Osteoblast (primary cell): ENCODE measurements at regions not wholly inside any gene's neighbourhood (a gene's known extent, or its start where the extent isn't known, plus 50 kb on each side); places are given as distances from the start of the nearest gene placed in this dataset.

ENCODE experiments used
- DNase-seq: peaks from one replicate; pipeline ENCODE4 v3.0.0; 2011; ENCODE audit warnings: low spot score, mixed read lengths; ENCODE audit not compliant: insufficient read length; ENCODE audit errors: missing footprints
- H2AFZ ChIP-seq: 2 replicates; pipeline ENCODE4 v1.6.0; 2011; ENCODE audit warnings: mild to moderate bottlenecking, low read length
- H3K27ac ChIP-seq: 2 replicates; pipeline ENCODE4 v1.5.1; 2011; ENCODE audit warnings: mild to moderate bottlenecking, low read depth, low read length, moderate library complexity
- H3K27me3 ChIP-seq: 2 replicates; pipeline ENCODE4 v1.6.0; 2012; ENCODE audit warnings: mild to moderate bottlenecking, control low read depth, inconsistent platforms, low read length, moderate library complexity; ENCODE audit not compliant: insufficient read depth
- H3K36me3 ChIP-seq: 2 replicates; pipeline ENCODE4 v1.5.1; 2011; ENCODE audit warnings: mild to moderate bottlenecking, low read length, control low read depth, moderate library complexity; ENCODE audit not compliant: insufficient read depth
- H3K4me1 ChIP-seq: 2 replicates; pipeline ENCODE4 v1.5.1; 2011; ENCODE audit warnings: mild to moderate bottlenecking, low read length, control low read depth, moderate library complexity; ENCODE audit not compliant: insufficient read depth
- H3K4me2 ChIP-seq: 2 replicates; pipeline ENCODE4 v1.6.0; 2011; ENCODE audit warnings: mild to moderate bottlenecking, low read length; ENCODE audit not compliant: insufficient read depth
- H3K4me3 ChIP-seq: fragments of 200-600 bp; sonication (generic); 3 replicates; pipeline ENCODE4 v1.5.1; 2012; ENCODE audit warnings: mild to moderate bottlenecking, low read length, inconsistent platforms; ENCODE audit not compliant: insufficient read depth
- H3K79me2 ChIP-seq: 2 replicates; pipeline ENCODE4 v1.6.0; 2012; ENCODE audit warnings: mild to moderate bottlenecking, low read length, control low read depth, inconsistent platforms; ENCODE audit not compliant: insufficient read depth
- H3K9me3 ChIP-seq: 2 replicates; pipeline ENCODE4 v1.5.1; 2011; ENCODE audit warnings: low read depth, low read length, control low read depth
- H4K20me1 ChIP-seq: 2 replicates; pipeline ENCODE4 v1.6.0; 2012; ENCODE audit warnings: mild to moderate bottlenecking, low read length, control low read depth; ENCODE audit not compliant: insufficient read depth
- TF ChIP-seq, protein P1 (sequence below): IDR thresholded peaks from 2 replicates; pipeline ENCODE4 v1.5.1; 2011; ENCODE audit warnings: mild to moderate bottlenecking, low read depth, low read length, moderate library complexity; ENCODE audit errors: extremely low read depth

DNA sequence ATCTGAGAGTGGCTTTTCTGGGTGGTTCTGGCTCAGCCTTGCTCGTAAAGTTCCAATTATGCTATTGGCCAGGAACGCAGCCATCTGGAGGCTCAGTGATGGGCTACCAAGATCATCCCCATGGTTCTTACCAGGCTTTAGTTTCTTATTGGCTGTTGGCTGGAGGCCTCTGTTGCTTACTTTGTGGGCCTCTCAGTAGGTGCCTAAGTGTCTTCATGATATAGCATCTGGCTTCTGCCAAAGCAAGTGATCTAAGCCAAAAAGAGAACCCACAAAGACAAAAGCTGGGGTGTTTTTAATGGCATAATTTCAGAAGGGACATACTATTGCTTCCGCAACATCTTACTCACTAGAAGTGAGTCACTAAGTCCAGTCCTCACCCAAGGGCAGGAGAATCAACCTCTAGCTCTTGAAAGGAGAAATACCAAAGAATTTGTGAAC, 132.0 kb upstream of the MDFIC start:
- TF ChIP-seq, protein P1, sequence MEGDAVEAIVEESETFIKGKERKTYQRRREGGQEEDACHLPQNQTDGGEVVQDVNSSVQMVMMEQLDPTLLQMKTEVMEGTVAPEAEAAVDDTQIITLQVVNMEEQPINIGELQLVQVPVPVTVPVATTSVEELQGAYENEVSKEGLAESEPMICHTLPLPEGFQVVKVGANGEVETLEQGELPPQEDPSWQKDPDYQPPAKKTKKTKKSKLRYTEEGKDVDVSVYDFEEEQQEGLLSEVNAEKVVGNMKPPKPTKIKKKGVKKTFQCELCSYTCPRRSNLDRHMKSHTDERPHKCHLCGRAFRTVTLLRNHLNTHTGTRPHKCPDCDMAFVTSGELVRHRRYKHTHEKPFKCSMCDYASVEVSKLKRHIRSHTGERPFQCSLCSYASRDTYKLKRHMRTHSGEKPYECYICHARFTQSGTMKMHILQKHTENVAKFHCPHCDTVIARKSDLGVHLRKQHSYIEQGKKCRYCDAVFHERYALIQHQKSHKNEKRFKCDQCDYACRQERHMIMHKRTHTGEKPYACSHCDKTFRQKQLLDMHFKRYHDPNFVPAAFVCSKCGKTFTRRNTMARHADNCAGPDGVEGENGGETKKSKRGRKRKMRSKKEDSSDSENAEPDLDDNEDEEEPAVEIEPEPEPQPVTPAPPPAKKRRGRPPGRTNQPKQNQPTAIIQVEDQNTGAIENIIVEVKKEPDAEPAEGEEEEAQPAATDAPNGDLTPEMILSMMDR, result no peak
- DNase-seq, result peak; percentile 65
- Histone ChIP-seq H3K4me1 (peaks cover 25% of the 10 kb centered on the region), H4K20me1 (no peaks in the 10 kb centered on the region), H3K4me3 (no peak overlapping the region), H2AFZ (no peak overlapping the region), H3K27me3 (no peaks in the 10 kb centered on the region), H3K4me2 (peak overlapping the region; percentile 56), H3K9me3 (no peaks in the 10 kb centered on the region), H3K79me2 (no peaks in the 10 kb centered on the region), H3K36me3 (no peaks in the 10 kb centered on the region), H3K27ac (peak overlapping the region; percentile 55)

DNA sequence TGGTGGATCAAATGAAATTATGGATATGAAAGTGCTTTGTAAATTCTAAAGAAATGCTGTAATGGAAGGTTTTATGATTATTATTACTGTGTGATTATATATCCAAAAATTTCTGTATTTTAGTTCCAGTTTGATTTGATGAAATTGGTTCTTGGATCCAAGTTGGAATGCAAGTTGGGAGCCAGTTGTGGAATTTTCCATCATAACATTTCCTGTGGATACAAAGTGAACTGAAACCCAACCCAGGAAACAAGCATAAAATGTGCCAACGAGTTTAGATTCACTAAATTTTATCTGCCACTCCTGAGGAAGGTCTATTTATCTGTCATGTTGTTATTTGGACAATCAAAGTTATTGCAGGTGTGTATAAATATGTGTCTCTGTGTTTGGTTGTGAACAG, 131.4 kb upstream of the MDFIC start:
- H3K4me2 ChIP-seq, result no peak overlapping the region
- H2AFZ ChIP-seq, result no peak overlapping the region
- peaks cover 25% of the 10 kb centered on the region for H3K4me1 ChIP-seq
- no peak overlapping the region for H3K27ac ChIP-seq
- no peak for DNase-seq
- TF ChIP-seq, protein P1, result no peak
- no peaks in the 10 kb centered on the region for H3K36me3 ChIP-seq
- H3K79me2 ChIP-seq, result no peaks in the 10 kb centered on the region
- H3K4me3 ChIP-seq, result no peak overlapping the region
- no peaks in the 10 kb centered on the region for H3K9me3 ChIP-seq
- no peaks in the 10 kb centered on the region for H3K27me3 ChIP-seq
- H4K20me1 ChIP-seq, result no peaks in the 10 kb centered on the region

DNA sequence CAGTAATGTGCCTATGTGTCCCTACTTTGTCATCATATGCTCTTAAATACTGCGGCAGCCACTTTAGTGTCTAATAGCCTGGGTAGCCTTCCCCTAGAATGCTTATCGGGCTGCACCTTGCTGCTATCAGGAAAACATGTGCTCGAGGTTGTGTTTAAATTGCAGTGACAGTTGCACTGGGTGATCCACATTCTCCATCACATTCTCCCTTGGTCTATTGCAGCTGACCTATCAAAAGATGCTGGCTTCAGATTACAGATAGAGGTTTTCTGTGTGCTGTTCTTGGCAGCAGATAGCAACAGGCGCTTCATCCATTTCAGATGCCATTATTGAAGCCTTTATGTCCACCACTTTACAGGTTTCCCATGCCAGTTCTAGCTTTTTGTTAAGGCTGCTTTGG, 130.1 kb upstream of the MDFIC start:
- H3K27ac ChIP-seq, result no peak overlapping the region
- no peaks in the 10 kb centered on the region for H3K36me3 ChIP-seq
- no peak for DNase-seq
- TF ChIP-seq, protein P1, result no peak
- peaks cover 25% of the 10 kb centered on the region for H3K4me1 ChIP-seq
- H4K20me1 ChIP-seq, result no peaks in the 10 kb centered on the region
- H3K27me3 ChIP-seq, result no peaks in the 10 kb centered on the region
- no peak overlapping the region for H3K4me2 ChIP-seq
- H3K9me3 ChIP-seq, result no peaks in the 10 kb centered on the region
- H3K4me3 ChIP-seq, result no peak overlapping the region
- H3K79me2 ChIP-seq, result no peaks in the 10 kb centered on the region
- H2AFZ ChIP-seq, result no peak overlapping the region

DNA sequence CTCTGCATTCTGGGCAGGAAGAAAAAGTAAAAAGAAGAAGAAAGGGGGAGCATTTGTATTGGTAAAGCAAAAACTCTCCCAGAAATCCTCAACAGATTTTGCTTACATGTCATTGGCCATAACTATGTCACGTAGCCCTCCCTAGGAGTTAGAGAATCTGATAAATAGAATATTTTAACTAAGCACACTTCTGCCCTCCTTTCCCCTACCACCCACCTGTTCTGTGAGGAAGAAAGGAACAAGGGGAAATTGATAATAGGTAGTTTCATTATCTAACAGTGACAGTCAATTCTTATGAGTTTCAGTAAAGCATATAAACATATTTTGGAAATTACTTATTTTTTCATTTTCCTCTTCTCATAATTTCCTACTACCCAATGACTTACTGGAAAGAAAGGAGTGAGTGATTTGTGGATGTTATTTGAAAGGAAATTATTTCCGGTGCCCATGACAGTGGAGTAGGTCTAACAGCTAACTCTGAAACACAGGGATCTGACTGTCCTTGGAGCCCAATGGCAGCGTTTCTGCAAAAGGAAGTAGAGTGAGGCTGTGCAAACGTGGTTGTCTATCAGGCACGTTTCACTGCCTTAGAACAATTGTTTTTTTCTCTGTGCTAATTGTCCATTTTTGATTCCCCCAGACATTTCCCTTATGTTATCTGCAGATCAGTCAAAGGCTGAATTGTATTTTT, 128.6 kb upstream of the MDFIC start:
- no peaks in the 10 kb centered on the region for H3K9me3 ChIP-seq
- no peaks in the 10 kb centered on the region for H3K79me2 ChIP-seq
- H3K36me3 ChIP-seq, result no peaks in the 10 kb centered on the region
- no peak overlapping the region for H3K4me2 ChIP-seq
- no peaks in the 10 kb centered on the region for H4K20me1 ChIP-seq
- DNase-seq, result no peak
- no peak overlapping the region for H3K4me3 ChIP-seq
- TF ChIP-seq, protein P1, result no peak
- H3K27me3 ChIP-seq, result no peaks in the 10 kb centered on the region
- H2AFZ ChIP-seq, result no peak overlapping the region
- H3K27ac ChIP-seq, result no peak overlapping the region
- H3K4me1 ChIP-seq, result peaks cover 25% of the 10 kb centered on the region
